T-helper 2 cell treated with Interferon-gamma antibody and Interleukin-4, amounts not matched to agents 5 μg/mL and 100 μg/mL, for 36 hours (primary cell): ENCODE measurements at regions not wholly inside any gene's neighbourhood (a gene's known extent, or its start where the extent isn't known, plus 50 kb on each side); places are given as distances from the start of the nearest gene placed in this dataset.
"Not testable (repeated sequence)": the region's sequence is repeated elsewhere in the genome, so short reads cannot be mapped to it uniquely, and the experiment has no call there.

ENCODE experiments used
- DNase-seq: peaks from one replicate; pipeline ENCODE4 v3.0.0; 2021; ENCODE audit warnings: low spot score
- H3K27ac Mint-ChIP-seq: one replicate; pipeline ENCODE4 v1.8.0; 2021; ENCODE audit warnings: mild to moderate bottlenecking, mixed read lengths
- H3K27me3 Mint-ChIP-seq: one replicate; pipeline ENCODE4 v1.8.0; 2021; ENCODE audit warnings: low read depth, mixed read lengths
- H3K36me3 Mint-ChIP-seq: one replicate; pipeline ENCODE4 v1.8.0; 2021; ENCODE audit warnings: low read depth, mixed read lengths
- H3K4me1 Mint-ChIP-seq: one replicate; pipeline ENCODE4 v1.8.0; 2021; ENCODE audit warnings: low read depth, mixed read lengths
- H3K4me3 Mint-ChIP-seq: one replicate; pipeline ENCODE4 v1.8.0; 2022; ENCODE audit warnings: mild to moderate bottlenecking, moderate library complexity, mixed read lengths
- H3K9me3 Mint-ChIP-seq: one replicate; pipeline ENCODE4 v1.8.0; 2021; ENCODE audit warnings: mixed read lengths

GRCh38 chr17:27180322-27180721 is 113.6 kb upstream of the WSB1 start:
- no peak for DNase-seq
- no peaks in the 10 kb centered on the region for H3K27me3 Mint-ChIP-seq
- peaks cover 9% of the 10 kb centered on the region for H3K36me3 Mint-ChIP-seq
- no peak overlapping the region for H3K27ac Mint-ChIP-seq
- peaks cover 6% of the 10 kb centered on the region for H3K4me1 Mint-ChIP-seq
- peaks cover 24% of the 10 kb centered on the region for H3K9me3 Mint-ChIP-seq
- H3K4me3 Mint-ChIP-seq: no peak overlapping the region

- H3K27ac Mint-ChIP-seq, H3K4me3 Mint-ChIP-seq, H3K36me3 Mint-ChIP-seq, H3K27me3 Mint-ChIP-seq, DNase-seq, H3K4me1 Mint-ChIP-seq: not testable (repeated sequence)
- peaks cover 24% of the 10 kb centered on the region for H3K9me3 Mint-ChIP-seq
Observed at GRCh38 chr17:27181379-27181925, 112.5 kb upstream of the WSB1 start.

GRCh38 chr17:27181935-27182334 is 112.0 kb upstream of the WSB1 start:
- Mint-ChIP-seq H3K4me1 (peaks cover 6% of the 10 kb centered on the region), H3K27me3 (no peaks in the 10 kb centered on the region), H3K36me3 (peaks cover 9% of the 10 kb centered on the region), H3K4me3 (no peak overlapping the region), H3K27ac (no peak overlapping the region), H3K9me3 (peaks cover 24% of the 10 kb centered on the region)
- no peak for DNase-seq

- H3K4me3 Mint-ChIP-seq, DNase-seq, H3K4me1 Mint-ChIP-seq, H3K36me3 Mint-ChIP-seq, H3K27ac Mint-ChIP-seq, H3K9me3 Mint-ChIP-seq, H3K27me3 Mint-ChIP-seq: not testable (repeated sequence)
Observed at GRCh38 chr17:27197505-27197904, 96.4 kb upstream of the WSB1 start.

- H3K27ac Mint-ChIP-seq: no peak overlapping the region
- H3K9me3 Mint-ChIP-seq: no peaks in the 10 kb centered on the region
- no peak overlapping the region for H3K4me3 Mint-ChIP-seq
- peaks cover 3% of the 10 kb centered on the region for H3K27me3 Mint-ChIP-seq
- H3K36me3 Mint-ChIP-seq: no peaks in the 10 kb centered on the region
- no peak for DNase-seq
- peaks cover 6% of the 10 kb centered on the region for H3K4me1 Mint-ChIP-seq
Observed at GRCh38 chr17:27199948-27200347, 94.0 kb upstream of the WSB1 start.

GRCh38 chr17:27200476-27200875 is 93.4 kb upstream of the WSB1 start:
- peaks cover 6% of the 10 kb centered on the region for H3K4me1 Mint-ChIP-seq
- no peaks in the 10 kb centered on the region for H3K9me3 Mint-ChIP-seq
- H3K36me3 Mint-ChIP-seq: no peaks in the 10 kb centered on the region
- H3K27ac Mint-ChIP-seq: no peak overlapping the region
- no peak for DNase-seq
- peaks cover 3% of the 10 kb centered on the region for H3K27me3 Mint-ChIP-seq
- no peak overlapping the region for H3K4me3 Mint-ChIP-seq

- Mint-ChIP-seq H3K27ac (no peak overlapping the region), H3K36me3 (no peaks in the 10 kb centered on the region), H3K4me1 (peaks cover 6% of the 10 kb centered on the region), H3K4me3 (no peak overlapping the region), H3K27me3 (peaks cover 3% of the 10 kb centered on the region), H3K9me3 (peaks cover 3% of the 10 kb centered on the region)
- no peak for DNase-seq
Observed at GRCh38 chr17:27203241-27203640, 90.7 kb upstream of the WSB1 start.

- no peaks in the 10 kb centered on the region for H3K36me3 Mint-ChIP-seq
- no peak overlapping the region for H3K27ac Mint-ChIP-seq
- no peak for DNase-seq
- H3K9me3 Mint-ChIP-seq: peaks cover 5% of the 10 kb centered on the region
- H3K27me3 Mint-ChIP-seq: peaks cover 3% of the 10 kb centered on the region
- no peaks in the 10 kb centered on the region for H3K4me1 Mint-ChIP-seq
- H3K4me3 Mint-ChIP-seq: no peak overlapping the region
Observed at GRCh38 chr17:27206447-27206846, 87.5 kb upstream of the WSB1 start.

- Mint-ChIP-seq H3K4me3 (no peak overlapping the region), H3K9me3 (peaks cover 5% of the 10 kb centered on the region), H3K4me1 (no peaks in the 10 kb centered on the region), H3K36me3 (no peaks in the 10 kb centered on the region), H3K27me3 (peaks cover 3% of the 10 kb centered on the region), H3K27ac (no peak overlapping the region)
- DNase-seq: no peak
Observed at GRCh38 chr17:27207073-27207513, 86.8 kb upstream of the WSB1 start.

- not testable (repeated sequence) for H3K27ac Mint-ChIP-seq, H3K9me3 Mint-ChIP-seq, H3K27me3 Mint-ChIP-seq, H3K4me3 Mint-ChIP-seq, H3K4me1 Mint-ChIP-seq, H3K36me3 Mint-ChIP-seq, DNase-seq
Observed at GRCh38 chr17:27208370-27208769, 85.5 kb upstream of the WSB1 start.

GRCh38 chr17:27209316-27209715 is 84.6 kb upstream of the WSB1 start:
- no peaks in the 10 kb centered on the region for H3K4me1 Mint-ChIP-seq
- H3K27me3 Mint-ChIP-seq: no peaks in the 10 kb centered on the region

GRCh38 chr17:27210809-27211208 is 83.1 kb upstream of the WSB1 start:
- not testable (repeated sequence) for DNase-seq, H3K4me1 Mint-ChIP-seq, H3K4me3 Mint-ChIP-seq, H3K36me3 Mint-ChIP-seq, H3K27ac Mint-ChIP-seq, H3K9me3 Mint-ChIP-seq, H3K27me3 Mint-ChIP-seq

More at GRCh38 chr17:27209316-27209715, 84.6 kb upstream of the WSB1 start:
- Mint-ChIP-seq H3K36me3 (no peaks in the 10 kb centered on the region), H3K9me3 (peaks cover 5% of the 10 kb centered on the region), H3K27ac (no peak overlapping the region), H3K4me3 (no peak overlapping the region)
- DNase-seq: no peak

- no peak overlapping the region for H3K4me3 Mint-ChIP-seq
- DNase-seq: no peak
- H3K36me3 Mint-ChIP-seq: no peaks in the 10 kb centered on the region
- H3K4me1 Mint-ChIP-seq: peaks cover 11% of the 10 kb centered on the region
- H3K9me3 Mint-ChIP-seq: peaks cover 3% of the 10 kb centered on the region
- no peak overlapping the region for H3K27ac Mint-ChIP-seq
- no peaks in the 10 kb centered on the region for H3K27me3 Mint-ChIP-seq
Observed at GRCh38 chr17:27216836-27217235, 77.1 kb upstream of the WSB1 start.

- no peak overlapping the region for H3K4me3 Mint-ChIP-seq
- H3K9me3 Mint-ChIP-seq: peaks cover 3% of the 10 kb centered on the region
- H3K27me3 Mint-ChIP-seq: peaks cover 3% of the 10 kb centered on the region
- DNase-seq: no peak
- no peaks in the 10 kb centered on the region for H3K36me3 Mint-ChIP-seq
- H3K27ac Mint-ChIP-seq: no peak overlapping the region
- H3K4me1 Mint-ChIP-seq: peaks cover 11% of the 10 kb centered on the region
Observed at GRCh38 chr17:27217631-27218030, 76.3 kb upstream of the WSB1 start.

GRCh38 chr17:27218041-27218440 is 75.9 kb upstream of the WSB1 start:
- H3K9me3 Mint-ChIP-seq: peaks cover 3% of the 10 kb centered on the region
- H3K4me3 Mint-ChIP-seq: no peak overlapping the region
- no peaks in the 10 kb centered on the region for H3K36me3 Mint-ChIP-seq
- H3K27me3 Mint-ChIP-seq: peaks cover 3% of the 10 kb centered on the region
- peaks cover 11% of the 10 kb centered on the region for H3K4me1 Mint-ChIP-seq
- H3K27ac Mint-ChIP-seq: peak overlapping the region; percentile 49
- DNase-seq: no peak
